IMR-90 (cell line): ENCODE measurements at regions not wholly inside any gene's neighbourhood (a gene's known extent, or its start where the extent isn't known, plus 50 kb on each side); places are given as distances from the start of the nearest gene placed in this dataset.

Experiments
- ATAC-seq: fragments of 200-7000 bp; cut with Tn5 transposase; 2 replicates; pipeline ENCODE4 v1.9.1; 2020; ENCODE audit warnings: low read depth, mild to moderate bottlenecking, moderate library complexity
- BruUV-seq: library from RNA; stranded (reverse); fragments of 400-500 nt; replicated peaks from 2 replicates; lab custom pipeline; 2021; lab: Mats Ljungman, UMichigan
- CTCF ChIA-PET: fragments of 300-600 bp; formaldehyde crosslinking; extraction: SDS; loops from one replicate; lab custom pipeline; 2021; ENCODE audit warnings: antibody characterized with exemption; lab: Yijun Ruan, JAX
- POLR2A ChIA-PET: fragments of 300-600 bp; sonication (Branson Sonifier 250); formaldehyde crosslinking; loops from one replicate; lab custom pipeline; 2022; ENCODE audit warnings: antibody characterized with exemption; ENCODE audit not compliant: unreplicated experiment; lab: Charles Lee
- DNase-seq: peaks from one replicate; pipeline ENCODE4 v3.0.0; 2013
- H2AFZ ChIP-seq: replicated peaks from 2 replicates; pipeline ENCODE3; 2013; ENCODE audit warnings: low read length, mild to moderate bottlenecking; ENCODE audit not compliant: poor library complexity
- H2AK5ac ChIP-seq: 2 replicates; pipeline ENCODE4 v1.6.1; 2013; ENCODE audit warnings: low read depth, low read length, inconsistent platforms
- H2AK9ac ChIP-seq: replicated peaks from 2 replicates; pipeline ENCODE3; 2013; ENCODE audit warnings: mild to moderate bottlenecking, low read depth, low read length, moderate library complexity; ENCODE audit not compliant: poor library complexity
- H2BK120ac ChIP-seq: 2 replicates; pipeline ENCODE4 v1.6.1; 2013; ENCODE audit warnings: low read depth, low read length, inconsistent platforms
- H2BK15ac ChIP-seq: 3 replicates; pipeline ENCODE4 v1.6.1; 2013; ENCODE audit warnings: low read depth, low read length, inconsistent platforms
- H2BK20ac ChIP-seq: 2 replicates; pipeline ENCODE4 v1.6.1; 2013; ENCODE audit warnings: low read depth, mild to moderate bottlenecking, inconsistent platforms, low read length, moderate library complexity
- H2BK5ac ChIP-seq: 2 replicates; pipeline ENCODE4 v1.6.1; 2013; ENCODE audit warnings: mild to moderate bottlenecking, low read depth, low read length, inconsistent platforms; ENCODE audit not compliant: poor library complexity, severe bottlenecking
- H3K14ac ChIP-seq: replicated peaks from 2 replicates; pipeline ENCODE4 v1.6.1; 2013; ENCODE audit warnings: low read depth, low read length, inconsistent platforms
- H3K18ac ChIP-seq: 2 replicates; pipeline ENCODE4 v1.6.1; 2013; ENCODE audit warnings: low read depth, low read length, control low read depth
- H3K23ac ChIP-seq: 2 replicates; pipeline ENCODE4 v1.6.1; 2013; ENCODE audit warnings: low read depth, low read length, inconsistent platforms
- H3K27ac ChIP-seq: 2 replicates; pipeline ENCODE4 v1.5.1; 2013; ENCODE audit warnings: mild to moderate bottlenecking, control low read depth, low read length; ENCODE audit not compliant: insufficient read depth
- H3K27me3 ChIP-seq: 2 replicates; pipeline ENCODE4 v1.6.1; 2013; ENCODE audit warnings: low read length; ENCODE audit not compliant: control insufficient read depth, insufficient read depth
- H3K36me3 ChIP-seq: 2 replicates; pipeline ENCODE4 v1.6.1; 2013; ENCODE audit warnings: low read length, mixed read lengths; ENCODE audit not compliant: control insufficient read depth, insufficient read depth
- H3K4ac ChIP-seq: 2 replicates; pipeline ENCODE4 v1.6.1; 2013; ENCODE audit warnings: low read depth, low read length, inconsistent platforms
- H3K4me1 ChIP-seq: 2 replicates; pipeline ENCODE4 v1.6.1; 2013; ENCODE audit warnings: low read length, mixed read lengths; ENCODE audit not compliant: control insufficient read depth, insufficient read depth
- H3K4me2 ChIP-seq: 2 replicates; pipeline ENCODE4 v1.6.1; 2013; ENCODE audit warnings: low read depth, mild to moderate bottlenecking, control low read depth, low read length, moderate library complexity
- H3K4me3 ChIP-seq: 2 replicates; pipeline ENCODE4 v1.5.1; 2013; ENCODE audit warnings: low read depth, mild to moderate bottlenecking, control low read depth, low read length, moderate library complexity; ENCODE audit not compliant: insufficient read depth
- H3K56ac ChIP-seq: 2 replicates; pipeline ENCODE4 v1.6.1; 2013; ENCODE audit warnings: low read length, inconsistent platforms; ENCODE audit not compliant: insufficient read depth; ENCODE audit errors: extremely low read depth
- H3K79me1 ChIP-seq, 2 experiments: 2 replicates each; pipeline ENCODE4 v1.6.1; 2013; ENCODE audit warnings: low read length in 2 of 2, inconsistent platforms in 1 of 2, low read depth in 1 of 2
- H3K9ac ChIP-seq: 2 replicates; pipeline ENCODE4 v1.6.1; 2013; ENCODE audit warnings: low read depth, low read length, control low read depth
- H3K9me1 ChIP-seq: 2 replicates; pipeline ENCODE4 v1.6.1; 2013; ENCODE audit warnings: low read length, inconsistent platforms; ENCODE audit not compliant: insufficient read depth
- H3K9me3 ChIP-seq: 2 replicates; pipeline ENCODE4 v1.6.1; 2013; ENCODE audit warnings: low read length; ENCODE audit not compliant: control insufficient read depth, insufficient read depth
- H4K20me1 ChIP-seq: 2 replicates; pipeline ENCODE4 v1.6.1; 2013; ENCODE audit warnings: low read length, inconsistent platforms; ENCODE audit not compliant: insufficient read depth
- H4K5ac ChIP-seq: 2 replicates; pipeline ENCODE4 v1.6.1; 2013; ENCODE audit warnings: mild to moderate bottlenecking, low read depth, low read length, control low read depth
- H4K8ac ChIP-seq, 2 experiments: 2 replicates each; pipeline ENCODE4 v1.6.1; 2013; ENCODE audit warnings: low read depth in 2 of 2, low read length in 2 of 2, control low read depth in 1 of 2, inconsistent platforms in 1 of 2
- H4K91ac ChIP-seq: 2 replicates; pipeline ENCODE4 v1.6.1; 2013; ENCODE audit warnings: low read depth, low read length, inconsistent platforms; ENCODE audit not compliant: insufficient read depth
- CEBPB ChIP-seq: IDR thresholded peaks from 2 replicates; pipeline ENCODE4 v1.6.1; 2012; ENCODE audit warnings: low read depth, low read length, improper control_type of control experiment
- POLR2A ChIP-seq: IDR thresholded peaks from 2 replicates; pipeline ENCODE4 v1.6.1; 2012; ENCODE audit warnings: mild to moderate bottlenecking, low read depth, low read length
- RAD21 ChIP-seq: IDR thresholded peaks from 2 replicates; pipeline ENCODE4 v1.6.1; 2012; ENCODE audit warnings: low read length, improper control_type of control experiment
- RCOR1 ChIP-seq: IDR thresholded peaks from 2 replicates; pipeline ENCODE4 v1.6.1; 2012; ENCODE audit warnings: mild to moderate bottlenecking, low read length, improper control_type of control experiment; ENCODE audit not compliant: insufficient replicate concordance
- RFX5 ChIP-seq: IDR thresholded peaks from 2 replicates; pipeline ENCODE4 v1.8.0; 2012; ENCODE audit warnings: low read depth, mild to moderate bottlenecking, low read length, moderate library complexity
- SMC3 ChIP-seq: fragments of 150-350 bp; IDR thresholded peaks from 2 replicates; pipeline ENCODE4 v1.6.1; 2016; ENCODE audit warnings: low read depth, mild to moderate bottlenecking, antibody characterized with exemption, low read length, moderate library complexity
- USF2 ChIP-seq: fragments of 150-350 bp; IDR thresholded peaks from 2 replicates; pipeline ENCODE4 v1.6.1; 2017; ENCODE audit warnings: mild to moderate bottlenecking, antibody characterized with exemption, low read length, low read depth
- WGBS, 2 experiments: methylation state at CpG; one replicate each; pipeline versions ENCODE4 v1.1.5 to v1.1.7; 2013; ENCODE audit warnings: missing lambda C conversion rate in 2 of 2; ENCODE audit not compliant: insufficient read length in 1 of 2; ENCODE audit errors: extremely low coverage in 2 of 2; 5-methylcytosine and 5-hydroxymethylcytosine counted together
- dilution Hi-C: fragments of 300-500 bp; cut with HindIII; formaldehyde crosslinking; loops from one replicate; pipeline ENCODE4 v1.14.3; 2018; ENCODE audit warnings: low sequenced_read_pairs; ENCODE audit not compliant: unreplicated experiment
- in situ Hi-C: fragments of 300-500 bp; cut with MboI; formaldehyde crosslinking; loops from 3 replicates; pipeline ENCODE4 v1.14.3; 2019; ENCODE audit warnings: low sequenced_read_pairs, inconsistent platforms, mixed read lengths
- intact Hi-C: fragments of 100-400 bp; cut with micrococcal nuclease; formaldehyde crosslinking; loops from 2 replicates; pipeline ENCODE4 v1.10.0; 2022

GRCh38 chr2:44869761-44870160, 71.7 kb upstream of the SIX3 start:
- H4K5ac ChIP-seq = no peak overlapping the region
- H3K36me3 ChIP-seq = no peaks in the 10 kb centered on the region
- H3K9me1 ChIP-seq = no peaks in the 10 kb centered on the region
- DNase-seq = no peak
- H3K4me2 ChIP-seq = no peak overlapping the region
- H3K9me3 ChIP-seq = no peaks in the 10 kb centered on the region
- TF ChIP-seq USF2 (no peak), RAD21 (no peak), CEBPB (no peak), SMC3 (no peak), RFX5 (no peak), POLR2A (no peak), RCOR1 (no peak)
- H3K9ac ChIP-seq = no peak overlapping the region
- in situ Hi-C loops (no loop called here), intact Hi-C loops (no loop called here), dilution Hi-C loops (no loop called here)
- H3K79me1 ChIP-seq = no peaks in the 10 kb centered on the region
- no peak overlapping the region for H3K23ac ChIP-seq
- no peak overlapping the region for H2BK15ac ChIP-seq
- ChIA-PET CTCF (no interaction called here), POLR2A (no interaction called here)
- no peak overlapping the region for H3K56ac ChIP-seq
- H2AK9ac ChIP-seq = no peak overlapping the region
- WGBS, 2 experiments = no CpG with 5 or more reads among the region's 5 CpGs
- H3K4me3 ChIP-seq = no peak overlapping the region
- no peak overlapping the region for H2AK5ac ChIP-seq
- H2BK120ac ChIP-seq = no peak overlapping the region
- ATAC-seq = no peak
- H3K27ac ChIP-seq = no peak overlapping the region
- H4K91ac ChIP-seq = no peak overlapping the region
- H3K14ac ChIP-seq = no peak overlapping the region
- no TSS peak for BruUV-seq
- H3K18ac ChIP-seq = no peak overlapping the region
- no peaks in the 10 kb centered on the region for H4K20me1 ChIP-seq
- no peak overlapping the region for H2AFZ ChIP-seq
- no peak overlapping the region for H2BK5ac ChIP-seq
- H3K4me1 ChIP-seq = no peaks in the 10 kb centered on the region
- H2BK20ac ChIP-seq = no peak overlapping the region
- H3K4ac ChIP-seq = no peak overlapping the region
- peaks cover 6% of the 10 kb centered on the region for H3K27me3 ChIP-seq
- H4K8ac ChIP-seq = no peak overlapping the region
